PC-9 (cell line): ENCODE measurements at regions not wholly inside any gene's neighbourhood (a gene's known extent, or its start where the extent isn't known, plus 50 kb on each side); places are given as distances from the start of the nearest gene placed in this dataset.

ENCODE experiments used
- BruUV-seq: library from RNA; stranded (reverse); fragments of 400-500 nt; replicated peaks from 2 replicates; lab custom pipeline; 2021; lab: Mats Ljungman, UMichigan
- CTCF ChIA-PET: fragments of 300-600 bp; sonication (Branson Sonifier 250); formaldehyde crosslinking; loops from one replicate; lab custom pipeline; 2022; ENCODE audit warnings: antibody characterized with exemption; lab: Charles Lee
- POLR2A ChIA-PET: fragments of 300-600 bp; sonication (Branson Sonifier 250); formaldehyde crosslinking; loops from one replicate; lab custom pipeline; 2022; ENCODE audit warnings: antibody characterized with exemption; ENCODE audit not compliant: unreplicated experiment; lab: Charles Lee
- DNase-seq, 2 experiments: peaks; one replicate each; pipeline versions ENCODE4 v3.0.0 to v3.0.0-alpha.2; 2015 to 2022; ENCODE audit warnings: mixed read lengths in 1 of 2
- H2AFZ ChIP-seq: fragments of 200-600 bp; sonication (generic); 2 replicates; pipeline ENCODE4 v1.8.1; 2017; ENCODE audit warnings: antibody characterized with exemption
- H3F3A ChIP-seq: fragments of 200-600 bp; sonication (generic); 2 replicates; pipeline ENCODE4 v1.8.1; 2017; ENCODE audit warnings: antibody characterized with exemption, mild to moderate bottlenecking, low read depth; ENCODE audit not compliant: insufficient read depth
- H3K27ac ChIP-seq: fragments of 200-600 bp; sonication (generic); 2 replicates; pipeline ENCODE4 v1.6.1; 2016; ENCODE audit warnings: mixed run types
- H3K27me3 ChIP-seq: fragments of 200-600 bp; sonication (generic); 2 replicates; pipeline ENCODE4 v1.6.1; 2016; ENCODE audit warnings: low read depth, mixed run types; ENCODE audit not compliant: insufficient read depth
- H3K36me3 ChIP-seq: fragments of 200-600 bp; sonication (generic); 2 replicates; pipeline ENCODE4 v1.6.1; 2016; ENCODE audit warnings: low read depth, mixed run types
- H3K4me1 ChIP-seq: fragments of 200-600 bp; sonication (generic); replicated peaks from 2 replicates; pipeline ENCODE4 v1.6.1; 2016; ENCODE audit warnings: mixed run types; ENCODE audit not compliant: insufficient read depth
- H3K4me2 ChIP-seq: fragments of 200-600 bp; sonication (generic); 2 replicates; pipeline ENCODE4 v1.6.1; 2017; ENCODE audit warnings: mixed run types
- H3K4me3 ChIP-seq: fragments of 200-600 bp; sonication (generic); 2 replicates; pipeline ENCODE4 v1.6.1; 2016; ENCODE audit warnings: mixed run types
- H3K79me2 ChIP-seq: fragments of 200-600 bp; sonication (generic); 2 replicates; pipeline ENCODE4 v1.6.1; 2017; ENCODE audit warnings: low read depth, mixed run types
- H3K9me2 ChIP-seq: fragments of 200-600 bp; sonication (generic); 2 replicates; pipeline ENCODE4 v1.8.1; 2017; ENCODE audit warnings: mild to moderate bottlenecking; ENCODE audit not compliant: insufficient read depth
- H3K9me3 ChIP-seq: fragments of 200-600 bp; sonication (generic); 2 replicates; pipeline ENCODE4 v1.8.1; 2016; ENCODE audit warnings: low read depth; ENCODE audit not compliant: insufficient read depth
- H4K20me1 ChIP-seq: fragments of 200-600 bp; sonication (generic); 2 replicates; pipeline ENCODE4 v1.8.1; 2017; ENCODE audit not compliant: insufficient read depth
- EZH2 ChIP-seq: fragments of 200-600 bp; sonication (generic); IDR thresholded peaks from 2 replicates; pipeline ENCODE4 v1.8.0; 2017; ENCODE audit warnings: antibody characterized with exemption, low read depth
- intact Hi-C: fragments of 100-400 bp; cut with micrococcal nuclease; formaldehyde crosslinking; loops from one replicate; pipeline ENCODE4 v1.10.0; 2022; ENCODE audit not compliant: unreplicated experiment
- TF ChIP-seq, protein P1 (sequence below): fragments of 200-600 bp; sonication (generic); conservative IDR thresholded peaks from 2 replicates; pipeline ENCODE4 v1.6.1; 2017; ENCODE audit warnings: mixed run types, antibody characterized with exemption, mild to moderate bottlenecking, moderate library complexity

DNA sequence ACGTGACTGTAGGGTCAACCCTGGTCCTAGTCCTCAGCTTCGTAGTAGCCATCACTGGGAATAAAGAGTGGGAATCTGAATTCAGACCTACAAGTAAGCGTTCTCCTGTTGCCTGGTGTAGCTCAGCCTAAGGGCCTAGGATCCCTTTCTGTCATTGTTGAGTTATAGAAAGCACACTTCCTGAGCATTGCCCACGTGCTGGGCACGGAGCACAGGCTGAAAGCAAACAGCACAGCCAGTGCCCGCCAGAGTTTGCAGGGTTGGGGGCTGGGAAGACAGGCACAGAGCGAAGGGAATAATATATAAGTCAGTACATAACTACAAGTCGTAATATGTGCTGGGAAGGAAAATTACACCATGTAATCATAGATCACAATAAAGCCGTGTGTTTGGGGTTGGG, 166.3 kb downstream of the TBXT start:
- no peak for DNase-seq
- intact Hi-C loops, result no loop called here
- Histone ChIP-seq H3K4me1 (no peaks in the 10 kb centered on the region), H3K79me2 (no peaks in the 10 kb centered on the region), H3K9me2 (no peaks in the 10 kb centered on the region), H3F3A (no peaks in the 10 kb centered on the region), H3K4me3 (no peak overlapping the region), H2AFZ (no peak overlapping the region), H4K20me1 (no peaks in the 10 kb centered on the region), H3K9me3 (no peaks in the 10 kb centered on the region), H3K36me3 (no peaks in the 10 kb centered on the region), H3K4me2 (no peak overlapping the region), H3K27ac (no peak overlapping the region), H3K27me3 (peaks cover 63% of the 10 kb centered on the region)
- no peak for TF ChIP-seq EZH2
- TF ChIP-seq, protein P1, sequence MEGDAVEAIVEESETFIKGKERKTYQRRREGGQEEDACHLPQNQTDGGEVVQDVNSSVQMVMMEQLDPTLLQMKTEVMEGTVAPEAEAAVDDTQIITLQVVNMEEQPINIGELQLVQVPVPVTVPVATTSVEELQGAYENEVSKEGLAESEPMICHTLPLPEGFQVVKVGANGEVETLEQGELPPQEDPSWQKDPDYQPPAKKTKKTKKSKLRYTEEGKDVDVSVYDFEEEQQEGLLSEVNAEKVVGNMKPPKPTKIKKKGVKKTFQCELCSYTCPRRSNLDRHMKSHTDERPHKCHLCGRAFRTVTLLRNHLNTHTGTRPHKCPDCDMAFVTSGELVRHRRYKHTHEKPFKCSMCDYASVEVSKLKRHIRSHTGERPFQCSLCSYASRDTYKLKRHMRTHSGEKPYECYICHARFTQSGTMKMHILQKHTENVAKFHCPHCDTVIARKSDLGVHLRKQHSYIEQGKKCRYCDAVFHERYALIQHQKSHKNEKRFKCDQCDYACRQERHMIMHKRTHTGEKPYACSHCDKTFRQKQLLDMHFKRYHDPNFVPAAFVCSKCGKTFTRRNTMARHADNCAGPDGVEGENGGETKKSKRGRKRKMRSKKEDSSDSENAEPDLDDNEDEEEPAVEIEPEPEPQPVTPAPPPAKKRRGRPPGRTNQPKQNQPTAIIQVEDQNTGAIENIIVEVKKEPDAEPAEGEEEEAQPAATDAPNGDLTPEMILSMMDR, result no peak
- ChIA-PET CTCF (no interaction called here), POLR2A (no interaction called here)
- no TSS peak for BruUV-seq

DNA sequence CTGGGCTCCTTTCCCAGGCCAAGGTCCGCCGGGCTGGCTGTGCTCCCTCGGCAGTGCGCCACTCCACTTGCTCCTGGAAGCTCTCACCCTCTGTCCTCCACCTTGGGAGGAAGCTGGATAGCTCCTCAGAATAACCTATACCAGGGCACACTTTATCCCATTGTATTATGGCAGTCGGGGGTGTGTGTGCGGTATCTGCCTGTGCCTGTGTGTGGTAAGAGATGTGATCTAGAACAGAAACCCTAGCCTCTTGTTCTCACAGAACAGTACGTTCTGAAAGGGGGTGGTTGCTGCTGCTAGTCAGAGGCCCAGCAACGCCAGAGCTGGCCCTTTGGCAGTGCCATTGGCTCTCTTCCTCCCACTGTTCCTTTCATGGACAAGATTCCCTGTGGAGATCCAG, 168.4 kb downstream of the TBXT start:
- H3K4me3 ChIP-seq, result no peak overlapping the region
- H3K4me1 ChIP-seq, result no peaks in the 10 kb centered on the region
- H4K20me1 ChIP-seq, result no peaks in the 10 kb centered on the region
- no peaks in the 10 kb centered on the region for H3K9me3 ChIP-seq
- no peak overlapping the region for H3K27ac ChIP-seq
- POLR2A ChIA-PET, result no interaction called here
- no peak overlapping the region for H3K4me2 ChIP-seq
- no peak for DNase-seq
- no peaks in the 10 kb centered on the region for H3F3A ChIP-seq
- H3K27me3 ChIP-seq, result peaks cover 49% of the 10 kb centered on the region
- H3K36me3 ChIP-seq, result no peaks in the 10 kb centered on the region
- intact Hi-C loops, result no loop called here
- no TSS peak for BruUV-seq
- CTCF ChIA-PET, result no interaction called here
- H2AFZ ChIP-seq, result no peak overlapping the region
- H3K9me2 ChIP-seq, result no peaks in the 10 kb centered on the region
- TF ChIP-seq, protein P1, result no peak
- TF ChIP-seq EZH2, result no peak
- H3K79me2 ChIP-seq, result no peaks in the 10 kb centered on the region

DNA sequence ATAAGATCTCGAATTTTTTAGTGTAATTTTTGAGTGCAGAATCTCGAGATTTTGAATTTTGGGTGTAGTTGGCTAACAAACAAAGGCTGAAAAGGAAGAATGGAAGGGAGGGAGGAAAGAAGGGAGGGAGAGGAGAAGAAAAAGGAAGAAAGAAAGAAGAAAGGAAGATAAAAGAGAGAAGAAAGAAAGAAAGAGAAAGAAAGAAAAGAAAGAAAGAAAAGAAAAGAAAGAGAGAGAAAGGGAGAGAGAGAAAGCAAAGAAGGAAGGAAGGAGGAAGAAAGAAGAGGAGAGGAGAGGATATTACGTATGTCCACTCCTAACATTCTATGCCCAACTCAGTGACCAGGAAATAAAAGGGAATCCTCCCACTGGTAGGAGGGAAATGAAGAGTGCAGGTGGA, 169.6 kb downstream of the TBXT start:
- H3K27ac ChIP-seq, result no peak overlapping the region
- intact Hi-C loops, result no loop called here
- DNase-seq, result no peak
- no peak overlapping the region for H2AFZ ChIP-seq
- TF ChIP-seq EZH2, result no peak
- TF ChIP-seq, protein P1, result no peak
- H3K9me2 ChIP-seq, result no peaks in the 10 kb centered on the region
- H3K9me3 ChIP-seq, result no peaks in the 10 kb centered on the region
- BruUV-seq, result no TSS peak
- H4K20me1 ChIP-seq, result no peaks in the 10 kb centered on the region
- ChIA-PET CTCF (no interaction called here), POLR2A (no interaction called here)
- H3K4me1 ChIP-seq, result no peaks in the 10 kb centered on the region
- H3K79me2 ChIP-seq, result no peaks in the 10 kb centered on the region
- peaks cover 43% of the 10 kb centered on the region for H3K27me3 ChIP-seq
- no peak overlapping the region for H3K4me3 ChIP-seq
- H3F3A ChIP-seq, result no peaks in the 10 kb centered on the region
- no peaks in the 10 kb centered on the region for H3K36me3 ChIP-seq
- H3K4me2 ChIP-seq, result no peak overlapping the region
